ENCODE measurements at regions not wholly inside any gene's neighbourhood (a gene's known extent, or its start where the extent isn't known, plus 50 kb on each side); places are given as distances from the start of the nearest gene placed in this dataset.

DNA sequence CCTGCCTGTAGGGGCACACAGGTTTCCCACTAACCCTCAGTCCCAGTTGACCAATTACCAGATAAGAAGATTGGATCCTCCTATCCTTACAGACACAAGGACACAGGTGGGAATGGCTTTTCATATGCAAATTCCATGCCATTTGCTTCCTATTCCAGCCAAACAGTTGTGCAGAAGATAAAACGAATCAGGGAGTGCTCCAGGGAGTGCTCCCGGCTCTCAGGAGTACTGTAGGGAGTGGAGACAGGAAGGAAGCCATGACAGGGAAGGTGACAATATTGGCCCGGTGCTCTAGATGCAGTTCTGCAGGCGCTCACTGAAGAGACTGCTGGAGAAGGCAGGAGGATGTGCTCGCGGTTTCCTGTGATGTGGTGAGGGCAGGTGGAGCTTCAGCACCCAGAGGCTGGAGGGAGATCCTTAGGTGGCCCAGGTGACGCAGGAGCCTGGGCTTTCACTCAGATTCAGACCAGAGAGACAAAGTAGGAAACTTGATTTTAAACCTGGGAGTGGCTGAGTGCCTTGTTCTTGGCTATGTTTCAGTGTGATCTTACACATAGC lies 260.0 kb downstream of the AUH start (continued):
- TF ChIP-seq, protein P1, sequence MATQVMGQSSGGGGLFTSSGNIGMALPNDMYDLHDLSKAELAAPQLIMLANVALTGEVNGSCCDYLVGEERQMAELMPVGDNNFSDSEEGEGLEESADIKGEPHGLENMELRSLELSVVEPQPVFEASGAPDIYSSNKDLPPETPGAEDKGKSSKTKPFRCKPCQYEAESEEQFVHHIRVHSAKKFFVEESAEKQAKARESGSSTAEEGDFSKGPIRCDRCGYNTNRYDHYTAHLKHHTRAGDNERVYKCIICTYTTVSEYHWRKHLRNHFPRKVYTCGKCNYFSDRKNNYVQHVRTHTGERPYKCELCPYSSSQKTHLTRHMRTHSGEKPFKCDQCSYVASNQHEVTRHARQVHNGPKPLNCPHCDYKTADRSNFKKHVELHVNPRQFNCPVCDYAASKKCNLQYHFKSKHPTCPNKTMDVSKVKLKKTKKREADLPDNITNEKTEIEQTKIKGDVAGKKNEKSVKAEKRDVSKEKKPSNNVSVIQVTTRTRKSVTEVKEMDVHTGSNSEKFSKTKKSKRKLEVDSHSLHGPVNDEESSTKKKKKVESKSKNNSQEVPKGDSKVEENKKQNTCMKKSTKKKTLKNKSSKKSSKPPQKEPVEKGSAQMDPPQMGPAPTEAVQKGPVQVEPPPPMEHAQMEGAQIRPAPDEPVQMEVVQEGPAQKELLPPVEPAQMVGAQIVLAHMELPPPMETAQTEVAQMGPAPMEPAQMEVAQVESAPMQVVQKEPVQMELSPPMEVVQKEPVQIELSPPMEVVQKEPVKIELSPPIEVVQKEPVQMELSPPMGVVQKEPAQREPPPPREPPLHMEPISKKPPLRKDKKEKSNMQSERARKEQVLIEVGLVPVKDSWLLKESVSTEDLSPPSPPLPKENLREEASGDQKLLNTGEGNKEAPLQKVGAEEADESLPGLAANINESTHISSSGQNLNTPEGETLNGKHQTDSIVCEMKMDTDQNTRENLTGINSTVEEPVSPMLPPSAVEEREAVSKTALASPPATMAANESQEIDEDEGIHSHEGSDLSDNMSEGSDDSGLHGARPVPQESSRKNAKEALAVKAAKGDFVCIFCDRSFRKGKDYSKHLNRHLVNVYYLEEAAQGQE (IDR thresholded peaks at IDR 0.05; ENCODE audit: unreplicated experiment): no peak
- TF ChIP-seq CREB1 (CRISPR knock-in tag; IDR thresholded peaks at IDR 0.05; ENCODE audit: low read depth) (no peak), EZH2phosphoT487 (IDR thresholded peaks at IDR 0.05; ENCODE audit: unreplicated experiment) (no peak), ZNF331 (CRISPR knock-in tag; IDR thresholded peaks at IDR 0.05; ENCODE audit: low read depth) (no peak), NANOG (IDR thresholded peaks at IDR 0.05; ENCODE audit: borderline replicate concordance) (no peak), POLR2AphosphoS5 (IDR thresholded peaks at IDR 0.05; ENCODE audit: low read depth) (no peak), STAT1 (IDR thresholded peaks at IDR 0.05; ENCODE audit: unreplicated experiment) (no peak), ZNF114 (CRISPR knock-in tag; IDR thresholded peaks at IDR 0.05) (no peak)
- TF ChIP-seq, protein P2, sequence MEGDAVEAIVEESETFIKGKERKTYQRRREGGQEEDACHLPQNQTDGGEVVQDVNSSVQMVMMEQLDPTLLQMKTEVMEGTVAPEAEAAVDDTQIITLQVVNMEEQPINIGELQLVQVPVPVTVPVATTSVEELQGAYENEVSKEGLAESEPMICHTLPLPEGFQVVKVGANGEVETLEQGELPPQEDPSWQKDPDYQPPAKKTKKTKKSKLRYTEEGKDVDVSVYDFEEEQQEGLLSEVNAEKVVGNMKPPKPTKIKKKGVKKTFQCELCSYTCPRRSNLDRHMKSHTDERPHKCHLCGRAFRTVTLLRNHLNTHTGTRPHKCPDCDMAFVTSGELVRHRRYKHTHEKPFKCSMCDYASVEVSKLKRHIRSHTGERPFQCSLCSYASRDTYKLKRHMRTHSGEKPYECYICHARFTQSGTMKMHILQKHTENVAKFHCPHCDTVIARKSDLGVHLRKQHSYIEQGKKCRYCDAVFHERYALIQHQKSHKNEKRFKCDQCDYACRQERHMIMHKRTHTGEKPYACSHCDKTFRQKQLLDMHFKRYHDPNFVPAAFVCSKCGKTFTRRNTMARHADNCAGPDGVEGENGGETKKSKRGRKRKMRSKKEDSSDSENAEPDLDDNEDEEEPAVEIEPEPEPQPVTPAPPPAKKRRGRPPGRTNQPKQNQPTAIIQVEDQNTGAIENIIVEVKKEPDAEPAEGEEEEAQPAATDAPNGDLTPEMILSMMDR (conservative IDR thresholded peaks at IDR 0.05; ENCODE audit: low read depth in 2 of 2): no peak

DNA sequence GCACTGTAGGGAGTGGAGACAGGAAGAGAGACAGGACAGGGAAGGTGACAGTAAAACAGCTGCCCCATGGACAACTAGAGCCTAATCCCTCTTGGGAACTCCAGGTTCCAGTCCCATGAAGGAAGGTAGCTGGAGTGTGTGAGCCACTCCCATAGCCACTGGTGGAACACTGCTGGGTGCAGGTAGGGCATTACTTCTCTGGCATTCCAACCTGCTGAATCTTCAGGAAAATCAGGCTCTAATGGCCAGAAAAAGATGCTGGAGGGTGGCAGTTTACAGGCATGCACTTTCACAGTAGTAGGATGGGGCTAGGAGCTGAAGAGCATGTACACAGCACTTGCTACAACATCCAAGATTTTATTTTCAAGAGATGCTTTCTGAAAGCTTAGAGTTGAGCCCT lies 259.4 kb downstream of the AUH start:
- Histone ChIP-seq H3K79me2 (replicated peaks; ENCODE audit: insufficient read depth) (no peaks in the 10 kb centered on the region), H3K36me3 (ENCODE audit: insufficient read depth) (no peaks in the 10 kb centered on the region), H2AFZ (no peak overlapping the region), H3K4me1 (ENCODE audit: insufficient read depth) (no peaks in the 10 kb centered on the region), H3K4me2 (no peak overlapping the region), H3K4me3 (no peak overlapping the region), H3K27me3 (ENCODE audit: insufficient read depth) (no peaks in the 10 kb centered on the region), H3K9me2 (ENCODE audit: insufficient read depth) (no peaks in the 10 kb centered on the region; the same call in 1 of the 2 replicates), H3K27ac (ENCODE audit: low read depth) (no peak overlapping the region), H3F3A (replicated peaks; ENCODE audit: low read depth) (no peaks in the 10 kb centered on the region), H4K20me1 (replicated peaks; ENCODE audit: insufficient read depth) (no peaks in the 10 kb centered on the region)
- Mint-ChIP-seq H3K4me3 (no peak overlapping the region), H3K9me3 (no peaks in the 10 kb centered on the region), H3K27me3 (ENCODE audit: insufficient read depth, low read depth, poor library complexity) (no peaks in the 10 kb centered on the region), H3K36me3 (ENCODE audit: low read depth) (no peaks in the 10 kb centered on the region), H3K27ac (no peak overlapping the region), H3K4me1 (peaks cover 9% of the 10 kb centered on the region)
- DNase-seq (ENCODE audit: low spot score): no peak
- ATAC-seq: no peak
- TF ChIP-seq JUNB (IDR thresholded peaks at IDR 0.05; ENCODE audit: unreplicated experiment): no peak
- TF ChIP-seq NANOG (IDR thresholded peaks at IDR 0.05; ENCODE audit: borderline replicate concordance): no peak
- TF ChIP-seq POLR2AphosphoS5 (IDR thresholded peaks at IDR 0.05; ENCODE audit: low read depth): no peak
- TF ChIP-seq CREB1 (CRISPR knock-in tag; IDR thresholded peaks at IDR 0.05; ENCODE audit: low read depth): no peak
- no peak for TF ChIP-seq ZNF114 (CRISPR knock-in tag; IDR thresholded peaks at IDR 0.05)
- TF ChIP-seq EZH2 (IDR thresholded peaks at IDR 0.05; ENCODE audit: low read depth, unreplicated experiment): no peak
- TF ChIP-seq, protein P1 (IDR thresholded peaks at IDR 0.05; ENCODE audit: unreplicated experiment): no peak
